GM21576 (cell line): ENCODE measurements at regions not wholly inside any gene's neighbourhood (a gene's known extent, or its start where the extent isn't known, plus 50 kb on each side); places are given as distances from the start of the nearest gene placed in this dataset.
"Not testable (repeated sequence)": the region's sequence is repeated elsewhere in the genome, so short reads cannot be mapped to it uniquely, and the experiment has no call there.

ENCODE experiments used
- ATAC-seq: cut with Tn5 transposase; IDR thresholded peaks from one replicate; pipeline ENCODE4 v1.9.1; 2021; ENCODE audit warnings: mild to moderate bottlenecking, moderate library complexity; ENCODE audit not compliant: unreplicated experiment

DNA sequence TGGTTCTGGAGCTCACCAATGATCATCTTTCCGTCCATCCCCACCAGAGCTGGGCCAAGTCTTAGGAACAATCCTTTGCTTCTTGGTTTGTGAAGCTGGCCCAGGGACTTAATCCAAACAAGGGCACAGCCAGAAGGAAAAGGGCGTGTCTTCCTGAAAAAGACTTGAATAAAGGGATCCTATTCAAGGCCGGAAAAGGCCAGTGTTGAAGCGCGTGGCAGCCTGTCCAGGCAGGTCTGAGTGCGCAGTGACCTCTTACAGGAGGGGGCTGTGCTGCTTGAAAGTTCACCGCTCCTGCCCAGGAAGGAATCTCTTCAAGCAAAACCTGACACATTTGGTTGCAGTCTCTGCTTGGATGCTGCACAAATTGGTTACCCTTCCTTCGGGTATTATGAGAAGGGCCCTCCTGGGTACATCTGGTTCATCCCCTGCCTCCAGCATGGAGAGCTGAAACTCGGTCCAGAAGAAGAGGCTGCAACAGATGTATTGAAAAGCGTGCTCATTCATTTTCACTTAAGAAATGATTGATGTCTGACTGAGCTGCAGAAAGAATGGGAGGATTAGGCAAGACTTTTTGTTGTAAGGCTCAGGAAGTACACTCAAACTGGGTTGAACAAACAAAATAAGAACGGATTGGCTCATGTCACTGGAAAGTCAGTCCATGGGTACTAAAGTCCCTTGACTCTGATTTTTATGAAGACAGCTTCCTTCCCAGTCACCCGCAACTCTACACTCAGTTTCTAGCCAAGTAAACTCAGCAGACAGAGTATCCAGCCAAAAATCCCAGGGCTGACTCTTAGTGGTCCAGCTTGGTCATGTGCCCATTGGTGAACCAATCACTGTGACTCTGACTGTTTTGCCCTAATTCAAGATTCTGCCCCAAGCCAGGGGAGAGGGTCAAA lies 136.3 kb downstream of the TFAP2C start:
- no peak for ATAC-seq

DNA sequence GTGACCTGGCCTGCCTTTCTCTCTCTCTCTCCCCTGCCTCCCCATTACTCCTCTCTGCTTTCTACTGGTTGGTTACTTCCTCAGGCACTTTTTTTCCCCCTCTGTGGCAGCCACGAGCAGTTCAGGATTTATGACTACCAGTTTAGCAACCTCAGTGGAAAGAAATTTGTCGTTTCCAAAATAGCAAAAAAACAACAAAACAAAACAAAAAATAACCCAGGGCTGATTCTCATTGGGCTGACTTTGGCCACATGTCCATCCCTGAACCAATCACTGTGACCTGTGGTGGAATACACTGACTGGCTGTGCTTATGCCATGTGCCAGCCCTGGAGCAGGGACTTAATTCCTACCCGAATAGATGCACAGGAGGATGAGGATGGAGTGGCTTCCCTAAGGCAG lies 137.4 kb downstream of the TFAP2C start:
- no peak for ATAC-seq

GRCh38 chr20:56769921-56770600 lies 141.0 kb downstream of the TFAP2C start:
- no peak for ATAC-seq

GRCh38 chr20:56773749-56774148 lies 144.6 kb downstream of the TFAP2C start:
- ATAC-seq = no peak

- no peak for ATAC-seq
Observed at GRCh38 chr20:56774873-56775272, 145.8 kb downstream of the TFAP2C start.

DNA sequence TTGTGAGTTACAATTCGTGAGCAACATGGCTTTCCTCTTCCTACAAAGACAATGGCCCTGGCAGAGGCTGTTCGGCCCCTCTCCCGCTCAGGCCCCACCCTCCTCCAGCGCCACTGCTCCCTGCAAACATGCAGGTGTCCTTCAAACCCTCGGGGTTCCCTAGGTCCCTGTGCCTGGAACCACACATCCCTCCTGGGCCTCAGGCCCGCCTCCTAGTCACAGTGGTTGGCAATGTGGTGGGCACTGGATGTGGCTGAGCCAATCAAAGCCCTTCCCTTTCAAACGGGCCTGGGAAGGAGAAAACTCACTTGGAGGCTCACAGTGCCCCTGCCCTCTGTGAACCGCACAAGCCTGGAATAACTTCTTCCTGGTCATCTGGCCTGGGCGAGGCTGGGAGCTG lies 147.2 kb downstream of the TFAP2C start:
- ATAC-seq = no peak

DNA sequence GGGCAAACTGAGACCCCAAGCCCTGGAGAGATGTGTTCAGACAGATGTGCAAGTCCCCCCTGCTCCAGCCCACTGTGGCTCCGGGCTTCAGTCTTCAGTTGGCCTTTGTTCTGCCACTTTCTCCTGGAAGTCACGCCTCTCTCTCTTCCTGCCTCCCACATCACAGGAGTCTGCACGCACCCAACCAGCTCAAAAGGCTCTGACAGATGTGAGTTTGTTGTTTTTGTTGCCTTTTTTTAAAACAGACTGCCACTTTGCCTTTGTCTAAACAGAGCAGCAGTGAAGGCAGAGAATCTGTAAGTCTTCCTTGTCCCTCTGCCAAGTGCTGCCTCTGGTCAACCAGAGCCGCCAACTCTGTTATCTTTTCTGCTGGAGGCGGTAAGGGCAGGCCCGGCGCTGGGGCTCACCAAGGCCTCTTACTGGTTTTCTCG lies 149.7 kb downstream of the TFAP2C start:
- ATAC-seq = no peak

GRCh38 chr20:56779452-56780143 lies 150.5 kb downstream of the TFAP2C start:
- ATAC-seq = no peak

- no peak for ATAC-seq
Observed at GRCh38 chr20:56780266-56780665, 151.2 kb downstream of the TFAP2C start.

- ATAC-seq = no peak
Observed at GRCh38 chr20:56781108-56781739, 152.1 kb downstream of the TFAP2C start.

GRCh38 chr20:56781987-56782560 lies 153.0 kb downstream of the TFAP2C start:
- not testable (repeated sequence) for ATAC-seq

- ATAC-seq = not testable (repeated sequence)
Observed at GRCh38 chr20:56782814-56783213, 153.7 kb downstream of the TFAP2C start.

DNA sequence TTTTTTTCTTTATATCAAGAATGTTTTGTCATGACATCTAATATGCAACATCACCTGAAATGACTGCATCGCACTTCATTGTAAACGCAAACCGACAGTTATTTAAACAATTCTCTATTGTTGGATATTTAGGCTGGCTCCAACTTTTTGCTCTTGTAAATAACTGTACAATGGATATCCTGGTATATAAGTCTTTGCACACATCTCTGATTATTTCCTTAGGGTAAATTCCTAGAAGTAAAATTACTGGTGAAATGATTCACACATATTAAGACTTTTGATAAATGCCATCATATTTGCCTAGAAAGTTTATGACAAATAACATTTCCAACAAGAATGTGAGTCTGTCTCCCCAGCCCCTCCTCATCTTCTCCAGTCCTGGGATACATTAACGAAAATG lies 154.7 kb downstream of the TFAP2C start:
- no peak for ATAC-seq

DNA sequence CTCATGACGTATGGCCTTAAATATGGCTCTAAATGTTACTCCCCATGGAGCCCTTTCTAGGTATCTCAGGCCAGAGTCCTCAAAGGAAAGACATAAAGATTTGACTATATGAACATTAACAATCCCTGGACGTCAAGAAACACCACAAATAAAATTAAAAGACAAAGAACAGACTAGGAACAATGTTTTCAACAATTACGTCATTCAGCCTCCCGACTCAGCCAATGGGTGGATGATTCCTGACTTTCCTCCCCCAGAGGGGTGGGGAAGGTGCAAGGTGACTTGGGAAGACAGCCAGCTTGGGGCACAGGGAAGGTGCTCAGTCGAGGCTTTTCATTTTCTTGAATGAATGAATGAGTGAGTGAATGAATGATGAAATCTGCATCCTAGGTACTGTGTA lies 157.4 kb downstream of the TFAP2C start:
- ATAC-seq = no peak

- ATAC-seq = no peak
Observed at GRCh38 chr20:56788041-56788670, 159.1 kb downstream of the TFAP2C start.

GRCh38 chr20:56788671-56789610 lies 159.8 kb downstream of the TFAP2C start:
- ATAC-seq = no peak

GRCh38 chr20:56793916-56794315 lies 164.8 kb downstream of the TFAP2C start:
- ATAC-seq = no peak

DNA sequence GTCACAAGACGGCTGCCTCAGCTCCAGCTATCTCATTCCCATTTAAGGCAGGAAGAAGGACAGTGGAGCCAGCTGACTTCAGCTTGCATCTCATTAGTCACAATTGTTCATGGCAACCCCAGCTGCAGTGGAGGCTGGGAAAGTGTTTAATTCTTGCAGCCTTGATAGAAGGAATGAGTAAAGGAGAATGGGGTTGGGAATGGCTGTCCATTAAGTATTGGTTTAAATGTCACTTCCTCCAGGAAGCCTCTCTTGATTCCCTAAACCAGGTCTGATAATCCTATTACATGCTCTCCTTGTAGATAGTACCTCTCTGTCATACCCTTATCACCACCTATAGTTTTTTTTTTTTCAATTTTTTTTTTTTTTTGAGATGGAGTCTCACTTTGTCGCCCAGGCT lies 166.4 kb downstream of the TFAP2C start:
- ATAC-seq = no peak

DNA sequence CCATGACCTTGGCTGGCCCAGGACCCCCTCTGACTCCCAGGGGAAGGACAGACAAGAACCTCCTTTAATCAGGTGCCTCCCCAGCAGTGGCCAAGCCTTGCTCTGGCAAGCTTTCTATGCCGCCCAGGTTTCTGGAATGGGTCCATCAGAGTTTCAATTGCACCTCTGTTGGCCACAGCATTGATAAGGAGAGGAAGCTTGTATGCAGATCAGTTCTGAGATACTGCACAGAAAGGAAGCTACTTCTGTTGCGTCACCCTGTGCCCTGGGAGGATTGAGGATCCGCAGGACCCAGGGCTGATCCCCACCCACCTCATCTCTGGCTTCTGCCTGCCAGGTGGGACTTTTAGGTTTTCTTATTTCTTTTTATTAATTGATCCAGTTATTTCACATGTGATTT lies 167.2 kb downstream of the TFAP2C start:
- no peak for ATAC-seq
